ENCODE measurements at regions not wholly inside any gene's neighbourhood (a gene's known extent, or its start where the extent isn't known, plus 50 kb on each side); places are given as distances from the start of the nearest gene placed in this dataset.
A peak's percentile ranks its signal among the peaks of the same experiment; 100 is the strongest.
"Not testable (repeated sequence)": the region's sequence is repeated elsewhere in the genome, so short reads cannot be mapped to it uniquely, and the experiment has no call there.

- DNase-seq (ENCODE audit: low spot score) = no peak
Observed at GRCh38 chr12:9367828-9368227, 159.6 kb upstream of the PZP start.

- no peak for DNase-seq (ENCODE audit: low spot score)
Observed at GRCh38 chr12:9367201-9367600, 159.0 kb upstream of the PZP start.

GRCh38 chr12:9365296-9365695 is 157.1 kb upstream of the PZP start:
- no peak for DNase-seq (ENCODE audit: low spot score)

GRCh38 chr12:9364224-9365176 is 156.3 kb upstream of the PZP start:
- DNase-seq (ENCODE audit: low spot score) = peak; percentile 11

- DNase-seq (ENCODE audit: low spot score) = no peak
Observed at GRCh38 chr12:9363145-9363544, 154.9 kb upstream of the PZP start.

- no peak for DNase-seq (ENCODE audit: low spot score)
Observed at GRCh38 chr12:9361879-9362326, 153.7 kb upstream of the PZP start.

- not testable (repeated sequence) for DNase-seq (ENCODE audit: low spot score)
Observed at GRCh38 chr12:9354009-9354754, 146.0 kb upstream of the PZP start.

- DNase-seq (ENCODE audit: low spot score) = no peak
Observed at GRCh38 chr12:9351136-9351535, 142.9 kb upstream of the PZP start.

- no peak for DNase-seq (ENCODE audit: low spot score)
Observed at GRCh38 chr12:9349888-9350885, 142.0 kb upstream of the PZP start.

GRCh38 chr12:9348906-9349518 is 140.8 kb upstream of the PZP start:
- DNase-seq (ENCODE audit: low spot score) = no peak

- peak; percentile 17 for DNase-seq (ENCODE audit: low spot score)
Observed at GRCh38 chr12:9347328-9348127, 139.3 kb upstream of the PZP start.

- DNase-seq (ENCODE audit: low spot score) = no peak
Observed at GRCh38 chr12:9346866-9347327, 138.7 kb upstream of the PZP start.

GRCh38 chr12:9345171-9345570 is 137.0 kb upstream of the PZP start:
- no peak for DNase-seq (ENCODE audit: low spot score)

GRCh38 chr12:9344541-9344940 is 136.3 kb upstream of the PZP start:
- DNase-seq (ENCODE audit: low spot score) = no peak

- no peak for DNase-seq (ENCODE audit: low spot score)
Observed at GRCh38 chr12:9343731-9344130, 135.5 kb upstream of the PZP start.

GRCh38 chr12:9342614-9343353 is 134.6 kb upstream of the PZP start:
- DNase-seq (ENCODE audit: low spot score) = no peak

GRCh38 chr12:9341260-9341585 is 133.0 kb upstream of the PZP start:
- no peak for DNase-seq (ENCODE audit: low spot score)

- DNase-seq (ENCODE audit: low spot score) = no peak
Observed at GRCh38 chr12:9340422-9341259, 132.4 kb upstream of the PZP start.

- DNase-seq (ENCODE audit: low spot score) = no peak
Observed at GRCh38 chr12:9337656-9338055, 129.5 kb upstream of the PZP start.

Data from A172 (cell line).